ENCODE measurements at regions not wholly inside any gene's neighbourhood (a gene's known extent, or its start where the extent isn't known, plus 50 kb on each side); places are given as distances from the start of the nearest gene placed in this dataset.

DNA sequence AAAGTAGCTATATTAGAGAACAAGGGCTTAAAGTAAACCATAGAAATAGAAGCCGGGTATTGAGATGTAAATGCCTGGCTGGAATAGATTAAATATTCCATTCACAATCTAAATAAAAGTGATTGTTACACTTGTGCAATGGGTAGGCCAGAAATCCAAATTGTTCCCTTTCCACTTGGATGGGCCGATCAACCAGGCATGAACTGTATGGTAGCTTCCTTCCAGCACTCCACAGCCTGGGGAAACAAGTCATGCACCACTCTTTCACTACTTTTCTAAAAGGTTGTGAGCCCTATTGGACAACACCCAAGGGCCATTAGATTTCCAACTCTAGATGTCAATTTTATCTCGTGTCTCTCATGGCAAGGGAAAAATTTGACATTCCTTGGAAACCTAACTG lies 407.3 kb upstream of the HSFY2 start:
- no peaks in the 10 kb centered on the region for H3K27me3 Mint-ChIP-seq
- DNase-seq (no peak), ATAC-seq (no peak)
- H3K36me3 Mint-ChIP-seq = peaks cover 0 to 3% (median 0%) of the 10 kb centered on the region in 3 donors
- peaks cover 0 to 20% (median 0%) of the 10 kb centered on the region in 9 donors for H3K9me3 Mint-ChIP-seq
- no peaks in the 10 kb centered on the region for H3K4me1 Mint-ChIP-seq
- POLR2A ChIA-PET = no interaction called here
- no peak overlapping the region for H3K27ac Mint-ChIP-seq
- H3K4me3 Mint-ChIP-seq = no peak overlapping the region

DNA sequence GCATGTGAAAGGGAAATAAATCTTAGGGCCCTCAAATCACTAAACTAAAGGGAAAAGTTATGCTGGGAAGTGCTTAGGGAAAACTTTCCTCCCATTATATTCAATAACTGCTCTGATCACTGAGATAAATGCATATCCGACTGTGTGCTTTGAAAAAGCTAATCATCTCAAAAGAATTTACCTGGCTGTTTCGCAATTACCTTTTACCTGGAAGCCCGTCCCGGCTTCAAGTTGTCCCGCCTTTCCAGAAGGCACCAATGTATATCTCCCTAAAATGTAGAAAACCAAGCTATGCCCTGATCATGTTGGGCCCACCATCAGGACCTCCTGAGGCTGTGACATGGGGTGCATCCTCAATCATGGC lies 394.6 kb upstream of the HSFY2 start:
- Mint-ChIP-seq H3K4me3 (no peak overlapping the region), H3K9me3 (peaks cover 0 to 8% (median 0%) of the 10 kb centered on the region in 9 donors)

DNA sequence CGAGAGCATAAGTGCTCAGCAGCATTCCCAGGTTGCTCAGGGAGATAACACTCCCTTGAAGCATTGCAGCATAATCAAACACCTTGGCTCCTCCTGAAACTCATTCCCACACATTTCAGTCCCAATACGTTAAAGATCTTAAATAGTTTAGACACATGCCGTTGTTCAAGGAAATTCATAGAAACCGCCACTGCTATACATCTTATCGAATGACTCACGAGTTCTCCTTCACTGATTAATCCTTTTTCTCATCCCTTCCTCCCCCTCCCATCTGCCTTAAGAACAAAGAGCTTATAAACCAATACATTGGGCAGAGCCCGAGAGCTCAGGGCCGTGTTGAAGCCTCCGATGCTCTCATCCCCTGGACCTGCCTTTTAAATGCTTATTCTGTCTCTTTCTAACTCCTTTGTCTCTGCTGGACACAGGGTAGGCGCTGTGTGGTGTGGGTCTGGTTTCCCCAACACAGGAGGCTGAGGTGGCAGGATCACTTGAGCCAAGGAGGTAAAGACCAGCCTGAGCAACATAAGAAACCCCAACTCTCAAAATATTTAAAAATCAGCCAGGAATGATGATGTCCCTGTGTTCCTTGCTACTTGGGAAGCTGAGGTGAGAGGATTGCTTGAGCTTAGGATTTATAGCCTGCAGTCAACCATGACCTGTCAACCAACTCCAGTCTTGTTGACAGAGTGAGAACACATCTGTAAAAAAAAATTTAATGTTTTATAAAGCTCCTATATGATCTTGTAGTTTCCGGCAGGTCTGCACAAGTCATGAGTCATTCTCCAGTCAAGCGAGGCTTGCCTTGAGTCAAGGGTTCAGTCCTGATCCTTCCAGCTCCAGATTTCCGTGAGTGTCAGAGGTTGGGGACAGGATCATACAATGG lies 394.0 kb upstream of the HSFY2 start:
- DNase-seq (no peak), ATAC-seq (no peak)
- Mint-ChIP-seq H3K9me3 (peaks cover 0 to 8% (median 0%) of the 10 kb centered on the region in 9 donors), H3K27ac (no peak overlapping the region), H3K4me3 (no peak overlapping the region), H3K4me1 (no peaks in the 10 kb centered on the region), H3K36me3 (no peaks in the 10 kb centered on the region), H3K27me3 (no peaks in the 10 kb centered on the region)
- POLR2A ChIA-PET = interaction anchor here (0.7 kb wide), 1 partner anchor 44 kb away, joined by 3 read pairs; no protein-coding TSS in a partner anchor

More for the DNA sequence above, 394.6 kb upstream of the HSFY2 start:
- DNase-seq = no peak
- H3K27ac Mint-ChIP-seq = no peak overlapping the region
- POLR2A ChIA-PET = no interaction called here
- H3K27me3 Mint-ChIP-seq = no peaks in the 10 kb centered on the region
- no peak for ATAC-seq
- no peaks in the 10 kb centered on the region for H3K4me1 Mint-ChIP-seq
- H3K36me3 Mint-ChIP-seq = no peaks in the 10 kb centered on the region

DNA sequence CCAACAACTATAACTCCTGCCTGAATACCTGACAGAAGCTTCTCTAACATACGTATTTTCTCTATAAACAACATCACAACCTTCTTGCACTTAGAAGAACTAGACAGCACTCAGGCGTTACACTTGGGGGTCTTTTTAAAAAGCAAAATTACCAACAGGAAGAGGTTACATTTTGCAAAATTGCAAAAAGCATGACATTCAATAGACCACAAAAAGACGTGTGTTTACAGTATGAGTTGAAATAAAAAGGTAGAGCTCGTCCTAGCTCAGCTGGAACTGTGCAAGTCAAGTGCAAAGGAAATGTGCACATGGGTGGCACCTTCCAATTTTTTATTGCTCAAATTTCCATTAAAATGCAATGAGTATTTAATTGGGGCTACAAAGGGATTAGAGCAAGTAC lies 375.2 kb upstream of the HSFY2 start:
- Mint-ChIP-seq H3K4me1 (peaks cover 10 to 20% (median 12%) of the 10 kb centered on the region in 4 donors), H3K4me3 (peak overlapping the region in 3 of 10 donors; percentile 40 to 70 (median 47)), H3K27ac (peak overlapping the region in 3 of 10 donors; percentile 33 to 78 (median 63)), H3K36me3 (no peaks in the 10 kb centered on the region), H3K9me3 (no peaks in the 10 kb centered on the region), H3K27me3 (no peaks in the 10 kb centered on the region)
- POLR2A ChIA-PET = no interaction called here
- DNase-seq (no peak), ATAC-seq (peak; percentile 20 to 88)

DNA sequence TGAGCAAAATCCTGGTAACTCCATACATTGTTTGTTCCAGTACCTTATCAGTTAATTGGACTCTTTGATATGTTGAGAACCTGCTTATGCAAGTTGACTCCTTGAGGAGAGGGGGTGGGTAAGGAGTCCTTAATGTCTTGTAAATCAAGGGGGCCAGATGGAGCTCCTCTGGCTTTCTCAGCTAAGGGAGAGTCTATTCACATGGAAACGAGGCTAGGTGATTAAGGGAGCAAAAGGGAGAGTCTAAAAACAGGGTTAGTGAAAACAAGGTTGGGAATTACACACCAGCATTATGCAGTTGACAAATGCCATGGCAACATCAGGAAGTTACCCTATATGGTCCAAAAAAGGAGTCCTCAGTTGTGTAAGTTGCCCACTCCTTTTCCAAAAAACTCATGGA lies 372.8 kb upstream of the HSFY2 start:
- no peak overlapping the region for H3K4me3 Mint-ChIP-seq
- POLR2A ChIA-PET = no interaction called here
- no peaks in the 10 kb centered on the region for H3K9me3 Mint-ChIP-seq
- no peak overlapping the region for H3K27ac Mint-ChIP-seq
- H3K27me3 Mint-ChIP-seq = peaks cover 0 to 4% (median 0%) of the 10 kb centered on the region in 5 donors
- no peaks in the 10 kb centered on the region for H3K36me3 Mint-ChIP-seq
- DNase-seq = no peak
- H3K4me1 Mint-ChIP-seq = peaks cover 14 to 27% (median 19%) of the 10 kb centered on the region in 4 donors
- no peak for ATAC-seq

DNA sequence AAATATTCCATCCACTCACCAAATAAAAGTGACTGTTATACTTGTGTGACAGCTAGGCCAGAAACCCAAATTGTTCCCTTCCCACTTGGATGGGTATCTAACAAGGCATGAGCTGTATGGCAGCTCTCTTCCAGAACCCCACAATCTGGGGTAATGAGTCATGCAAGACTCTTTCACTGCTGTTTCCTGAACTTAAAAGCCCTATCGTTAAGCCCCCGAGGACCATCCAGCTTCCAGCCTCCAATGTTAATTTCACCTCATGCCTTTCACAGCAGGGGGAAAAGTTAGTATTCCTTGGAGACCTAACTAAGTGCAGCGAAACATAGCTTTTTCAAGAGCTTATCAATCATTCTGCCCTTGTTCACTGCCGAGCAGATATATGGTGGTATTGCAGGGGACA lies 368.6 kb upstream of the HSFY2 start:
- Mint-ChIP-seq H3K27me3 (peaks cover 0 to 4% (median 0%) of the 10 kb centered on the region in 5 donors), H3K4me1 (peaks cover 18 to 39% (median 32%) of the 10 kb centered on the region in 4 donors), H3K4me3 (no peak overlapping the region), H3K9me3 (peaks cover 0 to 10% (median 0%) of the 10 kb centered on the region in 9 donors), H3K36me3 (no peaks in the 10 kb centered on the region), H3K27ac (no peak overlapping the region)
- POLR2A ChIA-PET = no interaction called here
- DNase-seq (no peak), ATAC-seq (no peak)

DNA sequence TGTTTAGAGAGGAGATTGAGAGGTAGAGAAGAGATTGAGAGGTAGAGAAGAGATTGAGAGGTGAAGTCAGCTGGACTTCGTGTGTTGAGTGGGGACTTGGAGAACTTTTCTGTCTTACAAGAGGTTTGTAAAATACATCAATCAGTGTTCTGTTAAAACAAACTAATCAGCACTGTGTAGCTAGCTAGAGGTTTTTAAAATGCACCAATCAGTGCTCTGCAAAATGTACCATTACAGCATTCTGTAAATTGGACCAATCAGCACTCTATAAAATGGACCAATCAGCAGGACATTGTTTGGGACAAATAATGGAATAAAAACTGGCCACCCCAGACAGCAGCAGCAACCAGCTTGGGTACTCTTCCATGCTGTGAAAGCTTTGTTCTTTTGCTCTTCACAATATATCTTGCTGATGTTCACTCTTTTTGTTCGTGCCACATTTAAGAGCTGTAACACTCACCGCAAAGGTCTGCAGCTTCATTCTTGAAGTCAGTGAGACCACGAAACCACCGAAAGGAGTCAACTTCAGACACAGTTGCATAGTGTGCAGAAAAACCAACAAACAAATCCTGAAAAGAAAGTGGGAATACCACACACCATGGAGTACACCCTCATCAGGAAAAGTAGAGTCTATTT lies 366.9 kb upstream of the HSFY2 start:
- Mint-ChIP-seq H3K27me3 (peaks cover 0 to 4% (median 0%) of the 10 kb centered on the region in 5 donors), H3K4me1 (peaks cover 18 to 39% (median 31%) of the 10 kb centered on the region in 4 donors), H3K27ac (peak overlapping the region in 2 of 10 donors; percentile 23 to 62), H3K36me3 (no peaks in the 10 kb centered on the region), H3K4me3 (peak overlapping the region in 3 of 10 donors; percentile 35 to 63 (median 43)), H3K9me3 (peaks cover 0 to 10% (median 0%) of the 10 kb centered on the region in 9 donors)
- peak in 2 of 10 donors; percentile 12 to 30 for DNase-seq
- POLR2A ChIA-PET = no interaction called here
- ATAC-seq = peak; percentile 59 to 88

DNA sequence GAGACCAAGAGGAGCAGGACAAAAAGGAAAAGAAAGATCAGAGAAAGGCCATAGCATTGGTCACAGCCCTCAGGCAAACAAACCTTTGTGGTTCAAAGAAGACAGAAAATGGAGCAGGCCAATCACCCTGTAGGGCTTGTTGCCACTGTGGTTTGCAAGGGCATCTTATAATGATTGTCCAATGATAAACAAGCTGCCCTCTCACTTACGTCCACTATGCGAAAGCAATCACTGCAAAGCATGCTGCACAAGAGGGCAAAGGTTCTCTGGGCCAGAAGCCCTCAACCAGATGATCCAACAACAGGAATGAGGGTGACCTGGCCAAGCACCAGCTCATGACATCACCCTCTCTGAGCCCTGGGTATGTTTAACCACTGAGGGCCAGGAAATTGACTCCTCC lies 360.9 kb upstream of the HSFY2 start:
- POLR2A ChIA-PET = no interaction called here
- Mint-ChIP-seq H3K36me3 (no peaks in the 10 kb centered on the region), H3K4me1 (peaks cover 8 to 27% (median 14%) of the 10 kb centered on the region in 4 donors), H3K4me3 (no peak overlapping the region), H3K27me3 (no peaks in the 10 kb centered on the region), H3K27ac (no peak overlapping the region), H3K9me3 (peaks cover 0 to 10% (median 0%) of the 10 kb centered on the region in 9 donors)
- ATAC-seq (no peak), DNase-seq (no peak)

DNA sequence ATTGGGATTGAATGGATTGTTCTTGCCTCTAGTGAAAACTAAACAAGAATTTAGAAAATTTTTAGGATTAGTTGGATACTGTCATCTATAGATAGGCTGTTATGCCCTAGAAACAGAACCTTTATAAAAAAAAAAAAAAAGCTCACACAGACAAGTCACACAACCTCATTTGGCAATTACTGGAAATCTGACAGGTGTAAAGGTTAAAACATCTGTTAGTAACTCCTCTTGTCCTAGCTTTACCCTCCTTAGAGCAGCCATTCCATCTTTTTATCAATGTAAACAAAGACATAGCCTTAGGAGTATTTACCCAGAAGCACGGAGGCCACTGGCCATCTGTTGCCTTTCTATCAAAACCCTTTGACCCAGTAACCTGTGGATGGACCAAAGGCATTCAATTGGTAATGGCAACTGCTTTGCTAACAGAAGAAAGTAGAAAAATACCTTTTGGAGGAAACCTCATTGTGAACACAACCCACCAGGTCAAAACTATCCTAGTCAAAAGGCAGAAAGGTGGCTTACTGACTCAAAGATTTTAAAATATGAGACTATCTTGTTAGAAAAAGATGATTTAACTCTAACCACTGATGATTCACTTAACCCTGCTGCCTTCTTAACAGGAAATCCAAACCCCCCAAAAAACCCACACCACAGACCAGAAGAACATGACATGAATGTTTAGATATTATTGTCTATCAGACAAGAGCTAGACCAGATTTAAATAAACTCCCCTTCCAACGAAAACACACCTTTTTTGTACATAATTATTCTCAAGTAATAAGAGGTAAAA lies 357.2 kb upstream of the HSFY2 start:
- POLR2A ChIA-PET = interaction anchor here (1.4 kb wide), 1 partner anchor 102 kb away, joined by 3 read pairs; no protein-coding TSS in a partner anchor
- peaks cover 10 to 21% (median 18%) of the 10 kb centered on the region in 4 donors for H3K4me1 Mint-ChIP-seq
- peak; percentile 81 to 86 for ATAC-seq
- H3K36me3 Mint-ChIP-seq = no peaks in the 10 kb centered on the region
- peaks cover 0 to 7% (median 0%) of the 10 kb centered on the region in 5 donors for H3K27me3 Mint-ChIP-seq
- H3K27ac Mint-ChIP-seq = peak overlapping the region in 2 of 10 donors; percentile 2 to 22
- peak overlapping the region in 5 of 10 donors; percentile 0 to 66 (median 50) for H3K4me3 Mint-ChIP-seq
- no peaks in the 10 kb centered on the region for H3K9me3 Mint-ChIP-seq
- DNase-seq = peak in 5 of 10 donors; percentile 0 to 66 (median 22)

DNA sequence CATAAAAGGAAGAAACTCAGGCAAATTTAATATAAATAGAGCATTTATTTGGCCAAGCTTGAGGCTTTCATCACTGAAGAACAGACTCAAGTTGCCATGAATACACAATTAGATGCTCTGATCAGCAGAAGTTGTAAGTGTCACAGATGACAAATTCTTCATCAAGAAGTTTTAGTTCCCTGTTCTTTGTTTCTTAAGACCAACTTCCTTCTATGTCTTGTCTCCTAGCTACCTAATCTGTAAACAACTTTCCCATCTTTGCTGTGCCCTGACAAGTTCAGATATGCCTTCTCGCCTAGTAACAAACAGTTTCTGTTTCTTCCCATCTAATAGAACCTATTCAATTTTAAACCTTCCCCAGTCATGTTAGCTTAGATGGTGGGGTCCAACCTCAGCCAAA lies 353.4 kb upstream of the HSFY2 start:
- peaks cover 15 to 27% (median 24%) of the 10 kb centered on the region in 4 donors for H3K4me1 Mint-ChIP-seq
- peaks cover 0 to 19% (median 6%) of the 10 kb centered on the region in 5 donors for H3K27me3 Mint-ChIP-seq
- H3K36me3 Mint-ChIP-seq = no peaks in the 10 kb centered on the region
- no peaks in the 10 kb centered on the region for H3K9me3 Mint-ChIP-seq
- DNase-seq = no peak
- no peak for ATAC-seq
- no peak overlapping the region for H3K27ac Mint-ChIP-seq
- POLR2A ChIA-PET = no interaction called here
- no peak overlapping the region for H3K4me3 Mint-ChIP-seq

DNA sequence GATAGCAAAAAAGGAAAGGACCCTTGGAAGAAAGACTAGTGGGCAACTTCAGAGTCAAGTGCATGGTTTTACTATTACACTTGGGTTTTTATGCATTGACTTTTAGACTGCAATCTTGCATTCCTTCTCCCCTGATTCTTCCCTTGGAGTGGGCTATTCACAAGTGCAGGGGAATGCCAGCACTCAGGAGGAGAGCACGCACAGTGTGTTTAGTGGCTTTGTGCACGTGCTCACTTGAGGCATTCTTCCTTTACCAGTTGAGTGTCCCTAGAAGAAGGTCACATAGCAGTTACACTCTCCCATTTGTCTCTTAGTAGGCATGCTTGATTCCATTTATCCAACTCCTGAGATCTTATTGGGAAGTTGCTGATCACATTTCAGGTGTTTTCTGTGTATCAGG lies 351.1 kb upstream of the HSFY2 start:
- H3K27ac Mint-ChIP-seq = no peak overlapping the region
- no peak overlapping the region for H3K4me3 Mint-ChIP-seq
- peaks cover 10 to 17% (median 13%) of the 10 kb centered on the region in 4 donors for H3K4me1 Mint-ChIP-seq
- ATAC-seq (no peak), DNase-seq (no peak)
- H3K9me3 Mint-ChIP-seq = no peaks in the 10 kb centered on the region
- no peaks in the 10 kb centered on the region for H3K36me3 Mint-ChIP-seq
- POLR2A ChIA-PET = no interaction called here
- peaks cover 2 to 25% (median 6%) of the 10 kb centered on the region in 5 donors for H3K27me3 Mint-ChIP-seq

DNA sequence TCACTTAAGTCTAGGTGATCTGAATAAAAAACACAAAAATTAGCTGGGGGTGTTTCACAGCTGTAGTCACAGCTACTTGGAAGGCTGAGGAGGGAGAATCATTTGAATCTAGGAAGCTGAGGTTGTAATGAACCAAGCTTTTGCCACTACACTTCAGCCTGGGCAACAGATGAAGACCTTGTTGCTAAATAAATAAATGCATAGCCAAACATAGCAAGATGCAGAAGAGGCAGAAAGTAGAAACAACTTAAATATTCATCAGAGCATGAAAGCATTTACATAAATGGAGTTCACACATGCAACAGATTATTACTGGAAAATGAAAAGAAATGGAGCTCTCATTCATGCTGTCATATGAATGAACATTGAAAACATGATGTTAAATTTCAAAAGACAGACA lies 348.9 kb upstream of the HSFY2 start:
- Mint-ChIP-seq H3K9me3 (no peaks in the 10 kb centered on the region), H3K4me3 (no peak overlapping the region), H3K27me3 (peaks cover 2 to 31% (median 6%) of the 10 kb centered on the region in 5 donors), H3K36me3 (no peaks in the 10 kb centered on the region), H3K4me1 (peaks cover 10 to 20% (median 14%) of the 10 kb centered on the region in 4 donors), H3K27ac (no peak overlapping the region)
- POLR2A ChIA-PET = no interaction called here
- ATAC-seq (no peak), DNase-seq (no peak)

All from naive thymus-derived CD8-positive, alpha-beta T cell (primary cell).